HEK293 (cell line): ENCODE measurements at regions not wholly inside any gene's neighbourhood (a gene's known extent, or its start where the extent isn't known, plus 50 kb on each side); places are given as distances from the start of the nearest gene placed in this dataset.

Experiments used
- CTCF ChIA-PET: fragments of 350-600 bp; formaldehyde crosslinking; extraction: SDS; loops from one replicate; lab custom pipeline; 2021; ENCODE audit warnings: antibody characterized with exemption; lab: Yijun Ruan, JAX
- POLR2A ChIA-PET: fragments of 300-600 bp; formaldehyde crosslinking; extraction: SDS; loops from one replicate; lab custom pipeline; 2020; ENCODE audit warnings: antibody characterized with exemption, inconsistent platforms; lab: Yijun Ruan, JAX
- H3K27ac ChIP-seq: fragments of 200-500 bp; sonication (Bioruptor generic); 2 replicates; pipeline ENCODE4 v1.5.1; 2014; ENCODE audit warnings: low read depth, low read length, control low read depth, inconsistent platforms; ENCODE audit errors: extremely low read depth
- H3K36me3 ChIP-seq, 2 experiments: fragments of 200-500 bp in 1 of 2; sonication (Bioruptor generic) in 1 of 2; 1 replicate in 1 of 2; 2 replicates in 1 of 2; pipeline ENCODE4 v1.5.1; 2014 to 2017; ENCODE audit warnings: inconsistent platforms in 2 of 2, low read length in 2 of 2; ENCODE audit not compliant: control insufficient read depth in 2 of 2, insufficient read depth in 1 of 2
- H3K4me1 ChIP-seq: fragments of 200-500 bp; sonication (Bioruptor generic); 2 replicates; pipeline ENCODE4 v1.5.1; 2014; ENCODE audit warnings: mild to moderate bottlenecking, low read length, inconsistent platforms; ENCODE audit not compliant: control insufficient read depth, insufficient read depth
- H3K4me3 ChIP-seq: 2 replicates; pipeline ENCODE4 v1.5.1; 2011; ENCODE audit warnings: low read depth, mild to moderate bottlenecking, control low read depth, low read length, moderate library complexity
- H3K9me3 ChIP-seq: fragments of 200-500 bp; sonication (Bioruptor generic); 2 replicates; pipeline ENCODE4 v1.5.1; 2014; ENCODE audit warnings: low read depth, low read length, inconsistent platforms; ENCODE audit not compliant: control insufficient read depth, insufficient read depth
- FEZF1 ChIP-seq: fragments of 450-650 bp; formaldehyde crosslinking; IDR thresholded peaks from 2 replicates; pipeline ENCODE4 v1.5.1; 2016; ENCODE audit warnings: missing biosample characterization, missing genetic modification characterization
- KLF9 ChIP-seq: fragments of 450-650 bp; formaldehyde crosslinking; IDR thresholded peaks from 2 replicates; pipeline ENCODE4 v1.5.1; 2016; ENCODE audit warnings: missing biosample characterization, missing genetic modification characterization, low read depth
- MZF1 ChIP-seq: fragments of 450-650 bp; formaldehyde crosslinking; IDR thresholded peaks from 2 replicates; pipeline ENCODE4 v1.5.1; 2017; ENCODE audit warnings: missing biosample characterization, missing genetic modification characterization, borderline replicate concordance
- OVOL3 ChIP-seq: fragments of 450-650 bp; formaldehyde crosslinking; IDR thresholded peaks from 2 replicates; pipeline ENCODE4 v1.5.1; 2016; ENCODE audit warnings: missing biosample characterization, missing genetic modification characterization
- SP3 ChIP-seq: fragments of 450-650 bp; formaldehyde crosslinking; IDR thresholded peaks from 2 replicates; pipeline ENCODE4 v1.5.1; 2016; ENCODE audit warnings: missing biosample characterization, missing genetic modification characterization
- ZBTB21 ChIP-seq: fragments of 450-650 bp; formaldehyde crosslinking; IDR thresholded peaks from 2 replicates; pipeline ENCODE4 v1.5.1; 2017; ENCODE audit warnings: missing biosample characterization, missing genetic modification characterization
- ZBTB7A ChIP-seq: fragments of 450-650 bp; formaldehyde crosslinking; IDR thresholded peaks from 2 replicates; pipeline ENCODE4 v1.5.1; 2016; ENCODE audit warnings: low read depth, missing biosample characterization, missing genetic modification characterization
- ZEB2 ChIP-seq: fragments of 450-650 bp; formaldehyde crosslinking; IDR thresholded peaks from 2 replicates; pipeline ENCODE4 v1.5.1; 2016; ENCODE audit warnings: missing biosample characterization, missing genetic modification characterization
- ZNF112 ChIP-seq: fragments of 450-650 bp; formaldehyde crosslinking; IDR thresholded peaks from 2 replicates; pipeline ENCODE4 v1.5.0; 2017; ENCODE audit warnings: missing biosample characterization, missing genetic modification characterization
- ZNF132 ChIP-seq: fragments of 450-650 bp; formaldehyde crosslinking; IDR thresholded peaks from 2 replicates; pipeline ENCODE4 v1.5.1; 2017; ENCODE audit warnings: missing biosample characterization, missing genetic modification characterization, borderline replicate concordance
- ZNF133 ChIP-seq: fragments of 450-650 bp; formaldehyde crosslinking; IDR thresholded peaks from 2 replicates; pipeline ENCODE4 v1.5.1; 2016; ENCODE audit warnings: missing biosample characterization, missing genetic modification characterization
- ZNF202 ChIP-seq: fragments of 450-650 bp; formaldehyde crosslinking; IDR thresholded peaks from 2 replicates; pipeline ENCODE4 v1.5.1; 2016; ENCODE audit warnings: missing biosample characterization, missing genetic modification characterization, borderline replicate concordance
- ZNF302 ChIP-seq: fragments of 450-650 bp; formaldehyde crosslinking; IDR thresholded peaks from 2 replicates; pipeline ENCODE4 v1.5.1; 2016; ENCODE audit warnings: missing biosample characterization, missing genetic modification characterization, low read depth
- ZNF341 ChIP-seq: fragments of 450-650 bp; formaldehyde crosslinking; IDR thresholded peaks from 2 replicates; pipeline ENCODE4; 2016; ENCODE audit warnings: low read depth, missing biosample characterization, missing genetic modification characterization
- ZNF366 ChIP-seq: fragments of 450-650 bp; formaldehyde crosslinking; conservative IDR thresholded peaks from 2 replicates; pipeline ENCODE4 v1.5.1; 2016; ENCODE audit warnings: missing biosample characterization, missing genetic modification characterization
- ZNF37A ChIP-seq: fragments of 450-650 bp; IDR thresholded peaks from 2 replicates; pipeline ENCODE4 v1.5.1; 2018; ENCODE audit warnings: missing biosample characterization, missing genetic modification characterization
- ZNF394 ChIP-seq: fragments of 450-650 bp; formaldehyde crosslinking; IDR thresholded peaks from 2 replicates; pipeline ENCODE4 v1.5.1; 2016; ENCODE audit warnings: missing biosample characterization, missing genetic modification characterization, mild to moderate bottlenecking, moderate library complexity, borderline replicate concordance
- ZNF510 ChIP-seq: fragments of 450-650 bp; formaldehyde crosslinking; IDR thresholded peaks from 2 replicates; pipeline ENCODE4 v1.5.1; 2018; ENCODE audit warnings: mild to moderate bottlenecking, missing genetic modification characterization, missing biosample characterization; ENCODE audit not compliant: insufficient replicate concordance
- ZNF521 ChIP-seq: fragments of 450-650 bp; formaldehyde crosslinking; IDR thresholded peaks from 2 replicates; pipeline ENCODE4 v1.5.1; 2017; ENCODE audit warnings: missing biosample characterization, mild to moderate bottlenecking, missing genetic modification characterization
- ZNF585B ChIP-seq: fragments of 450-650 bp; formaldehyde crosslinking; IDR thresholded peaks from 2 replicates; pipeline ENCODE4 v1.5.1; 2016; ENCODE audit warnings: missing biosample characterization, missing genetic modification characterization
- ZNF610 ChIP-seq: fragments of 450-650 bp; formaldehyde crosslinking; IDR thresholded peaks from 2 replicates; pipeline ENCODE4 v1.5.1; 2016; ENCODE audit warnings: missing biosample characterization, missing genetic modification characterization, borderline replicate concordance
- ZNF626 ChIP-seq: fragments of 450-650 bp; sonication (Bioruptor Pico); formaldehyde crosslinking; IDR thresholded peaks from 2 replicates; pipeline ENCODE4 v1.5.1; 2018; ENCODE audit warnings: missing biosample characterization, missing genetic modification characterization, inconsistent platforms
- ZNF660 ChIP-seq: fragments of 450-650 bp; IDR thresholded peaks from 2 replicates; pipeline ENCODE4 v1.5.1; 2018; ENCODE audit warnings: missing biosample characterization, mild to moderate bottlenecking, missing genetic modification characterization
- ZNF701 ChIP-seq: fragments of 450-650 bp; formaldehyde crosslinking; IDR thresholded peaks from 2 replicates; pipeline ENCODE4 v1.5.1; 2016; ENCODE audit warnings: missing biosample characterization, missing genetic modification characterization
- ZNF792 ChIP-seq: fragments of 450-650 bp; formaldehyde crosslinking; IDR thresholded peaks from 2 replicates; pipeline ENCODE4 v1.5.1; 2016; ENCODE audit warnings: missing biosample characterization, missing genetic modification characterization
- ZSCAN30 ChIP-seq: fragments of 450-650 bp; IDR thresholded peaks from 2 replicates; pipeline ENCODE4 v1.5.1; 2018; ENCODE audit warnings: missing biosample characterization, mild to moderate bottlenecking, missing genetic modification characterization, moderate library complexity
- ZXDB ChIP-seq: fragments of 450-650 bp; formaldehyde crosslinking; IDR thresholded peaks from 2 replicates; pipeline ENCODE4 v1.5.1; 2016; ENCODE audit warnings: missing biosample characterization, missing genetic modification characterization
- TF ChIP-seq, protein P1 (sequence below): fragments of 450-650 bp; formaldehyde crosslinking; IDR thresholded peaks from 2 replicates; pipeline ENCODE4 v1.5.1; 2016; ENCODE audit warnings: missing biosample characterization, missing genetic modification characterization
- TF ChIP-seq, protein P2 (sequence below): fragments of 450-650 bp; formaldehyde crosslinking; IDR thresholded peaks from 2 replicates; pipeline ENCODE4 v1.5.1; 2016; ENCODE audit warnings: missing biosample characterization, missing genetic modification characterization
- TF ChIP-seq, protein P3 (sequence below): fragments of 450-650 bp; formaldehyde crosslinking; IDR thresholded peaks from 2 replicates; pipeline ENCODE4 v1.5.1; 2016; ENCODE audit warnings: missing biosample characterization, missing genetic modification characterization
- TF ChIP-seq, protein P4 (sequence below): fragments of 450-650 bp; formaldehyde crosslinking; IDR thresholded peaks from 2 replicates; pipeline ENCODE4; 2016; ENCODE audit warnings: missing biosample characterization, missing genetic modification characterization
- TF ChIP-seq, protein P5 (sequence below): fragments of 450-650 bp; formaldehyde crosslinking; IDR thresholded peaks from 2 replicates; pipeline ENCODE4 v1.5.1; 2016; ENCODE audit warnings: missing biosample characterization, missing genetic modification characterization, low read depth

DNA sequence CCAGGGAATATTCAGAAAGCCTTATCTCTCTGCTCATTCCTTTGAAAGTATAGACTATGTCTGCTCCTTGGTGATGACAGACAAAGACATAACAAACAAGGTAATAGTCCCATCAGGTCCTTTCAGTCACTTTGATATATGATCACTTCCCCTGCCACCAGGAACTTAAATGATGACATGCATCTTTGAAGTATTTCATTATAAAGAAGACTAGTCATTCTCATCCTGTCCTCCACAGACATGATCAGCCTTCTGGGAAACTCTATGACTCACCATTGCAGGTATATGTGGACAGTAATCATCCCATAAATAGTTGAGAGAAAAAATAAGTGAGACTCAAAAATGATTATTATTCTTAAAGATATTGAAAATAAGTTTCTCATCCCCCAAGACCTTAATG, 117.5 kb upstream of the VCX2 start (continued):
- TF ChIP-seq ZNF510, result no peak
- no peak for TF ChIP-seq ZNF132 (tag by site-specific recombination)
- no peak for TF ChIP-seq ZNF585B (tag by site-specific recombination)
- no peak for TF ChIP-seq MZF1 (tag by site-specific recombination)
- TF ChIP-seq ZNF626 (tag by site-specific recombination), result no peak
- no peak for TF ChIP-seq SP3 (tag by site-specific recombination)
- TF ChIP-seq ZNF112 (tag by site-specific recombination), result no peak

DNA sequence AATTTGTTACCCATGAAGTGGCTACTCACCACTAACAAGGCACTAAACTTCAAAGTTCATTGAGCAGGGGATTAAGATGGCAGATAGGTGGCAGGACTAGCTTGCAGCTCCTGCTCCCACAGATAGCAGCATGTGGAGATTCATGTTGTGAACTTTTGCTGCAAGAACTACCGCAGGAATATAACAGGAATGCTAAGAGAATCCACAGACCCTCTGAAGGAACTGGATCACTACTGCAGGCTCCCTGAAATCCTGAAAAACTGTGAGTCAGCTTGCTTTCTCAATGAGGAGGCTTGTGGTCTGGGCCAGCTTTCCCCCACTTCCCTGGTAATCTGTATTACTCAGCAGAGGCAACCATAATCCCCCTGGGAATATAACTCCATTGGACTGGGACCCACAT, 118.5 kb upstream of the VCX2 start:
- CTCF ChIA-PET, result interaction anchor here (0.5 to 0.8 kb wide), 3 partner anchors 75 to 291 kb away, joined by 3 read pairs; no protein-coding TSS in a partner anchor

DNA sequence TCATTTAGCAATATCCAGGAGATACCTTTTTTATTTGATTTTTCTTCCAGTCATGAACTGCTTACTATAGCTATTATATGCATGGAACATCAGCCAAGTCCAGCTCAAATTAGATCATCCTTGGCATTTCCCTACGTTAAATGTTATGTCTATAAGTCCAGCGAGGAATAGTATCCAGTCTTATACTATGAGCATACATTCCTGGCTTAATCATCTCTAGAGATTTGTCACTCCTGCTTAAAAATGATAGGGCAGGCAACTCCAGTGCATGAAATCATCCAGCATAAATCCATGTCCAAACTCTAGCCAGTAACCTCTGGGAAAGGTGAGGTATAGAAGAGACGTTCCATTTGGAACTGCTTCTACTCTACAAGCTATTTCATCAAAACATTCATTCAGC, 126.7 kb upstream of the VCX2 start:
- ChIA-PET POLR2A (no interaction called here), CTCF (no interaction called here)
- TF ChIP-seq, protein P1, sequence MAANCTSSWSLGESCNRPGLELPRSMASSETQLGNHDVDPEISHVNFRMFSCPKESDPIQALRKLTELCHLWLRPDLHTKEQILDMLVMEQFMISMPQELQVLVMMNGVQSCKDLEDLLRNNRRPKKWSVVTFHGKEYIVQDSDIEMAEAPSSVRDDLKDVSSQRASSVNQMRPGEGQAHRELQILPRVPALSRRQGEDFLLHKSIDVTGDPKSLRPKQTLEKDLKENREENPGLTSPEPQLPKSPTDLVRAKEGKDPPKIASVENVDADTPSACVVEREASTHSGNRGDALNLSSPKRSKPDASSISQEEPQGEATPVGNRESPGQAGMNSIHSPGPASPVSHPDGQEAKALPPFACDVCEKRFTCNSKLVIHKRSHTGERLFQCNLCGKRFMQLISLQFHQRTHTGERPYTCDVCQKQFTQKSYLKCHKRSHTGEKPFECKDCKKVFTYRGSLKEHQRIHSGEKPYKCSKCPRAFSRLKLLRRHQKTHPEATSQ, result no peak
- TF ChIP-seq ZEB2 (tag by site-specific recombination) (no peak), ZNF202 (tag by site-specific recombination) (no peak), OVOL3 (tag by site-specific recombination) (no peak), KLF9 (tag by site-specific recombination) (no peak), ZNF394 (tag by site-specific recombination) (no peak), FEZF1 (no peak), ZNF302 (tag by site-specific recombination) (no peak), ZNF341 (tag by site-specific recombination) (no peak), ZNF521 (tag by site-specific recombination) (no peak), ZNF792 (tag by site-specific recombination) (no peak), ZNF37A (tag by site-specific recombination) (no peak), ZNF660 (tag by site-specific recombination) (no peak), ZBTB7A (no peak)
- TF ChIP-seq, protein P2, sequence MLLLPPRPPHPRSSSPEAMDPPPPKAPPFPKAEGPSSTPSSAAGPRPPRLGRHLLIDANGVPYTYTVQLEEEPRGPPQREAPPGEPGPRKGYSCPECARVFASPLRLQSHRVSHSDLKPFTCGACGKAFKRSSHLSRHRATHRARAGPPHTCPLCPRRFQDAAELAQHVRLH (tag by site-specific recombination), result no peak

More for the DNA sequence above, 118.5 kb upstream of the VCX2 start:
- no peaks in the 10 kb centered on the region for H3K36me3 ChIP-seq
- no peak overlapping the region for H3K4me3 ChIP-seq
- H3K9me3 ChIP-seq, result no peaks in the 10 kb centered on the region
- no peak overlapping the region for H3K27ac ChIP-seq
- POLR2A ChIA-PET, result no interaction called here
- TF ChIP-seq ZNF610, result no peak
- no peak for TF ChIP-seq ZNF701
- TF ChIP-seq, protein P3, sequence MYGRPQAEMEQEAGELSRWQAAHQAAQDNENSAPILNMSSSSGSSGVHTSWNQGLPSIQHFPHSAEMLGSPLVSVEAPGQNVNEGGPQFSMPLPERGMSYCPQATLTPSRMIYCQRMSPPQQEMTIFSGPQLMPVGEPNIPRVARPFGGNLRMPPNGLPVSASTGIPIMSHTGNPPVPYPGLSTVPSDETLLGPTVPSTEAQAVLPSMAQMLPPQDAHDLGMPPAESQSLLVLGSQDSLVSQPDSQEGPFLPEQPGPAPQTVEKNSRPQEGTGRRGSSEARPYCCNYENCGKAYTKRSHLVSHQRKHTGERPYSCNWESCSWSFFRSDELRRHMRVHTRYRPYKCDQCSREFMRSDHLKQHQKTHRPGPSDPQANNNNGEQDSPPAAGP (tag by site-specific recombination), result no peak
- no peak for TF ChIP-seq ZXDB (tag by site-specific recombination)
- TF ChIP-seq, protein P4, sequence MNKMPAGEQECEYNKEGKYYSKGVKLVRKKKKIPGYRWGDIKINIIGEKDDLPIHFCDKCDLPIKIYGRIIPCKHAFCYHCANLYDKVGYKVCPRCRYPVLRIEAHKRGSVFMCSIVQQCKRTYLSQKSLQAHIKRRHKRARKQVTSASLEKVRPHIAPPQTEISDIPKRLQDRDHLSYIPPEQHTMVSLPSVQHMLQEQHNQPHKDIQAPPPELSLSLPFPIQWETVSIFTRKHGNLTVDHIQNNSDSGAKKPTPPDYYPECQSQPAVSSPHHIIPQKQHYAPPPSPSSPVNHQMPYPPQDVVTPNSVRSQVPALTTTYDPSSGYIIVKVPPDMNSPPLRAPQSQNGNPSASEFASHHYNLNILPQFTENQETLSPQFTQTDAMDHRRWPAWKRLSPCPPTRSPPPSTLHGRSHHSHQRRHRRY (tag by site-specific recombination), result no peak
- no peak for TF ChIP-seq ZNF133
- no peak for TF ChIP-seq ZBTB21 (tag by site-specific recombination)
- no peak for TF ChIP-seq ZSCAN30 (tag by site-specific recombination)
- no peak for TF ChIP-seq ZNF366
- TF ChIP-seq, protein P5, sequence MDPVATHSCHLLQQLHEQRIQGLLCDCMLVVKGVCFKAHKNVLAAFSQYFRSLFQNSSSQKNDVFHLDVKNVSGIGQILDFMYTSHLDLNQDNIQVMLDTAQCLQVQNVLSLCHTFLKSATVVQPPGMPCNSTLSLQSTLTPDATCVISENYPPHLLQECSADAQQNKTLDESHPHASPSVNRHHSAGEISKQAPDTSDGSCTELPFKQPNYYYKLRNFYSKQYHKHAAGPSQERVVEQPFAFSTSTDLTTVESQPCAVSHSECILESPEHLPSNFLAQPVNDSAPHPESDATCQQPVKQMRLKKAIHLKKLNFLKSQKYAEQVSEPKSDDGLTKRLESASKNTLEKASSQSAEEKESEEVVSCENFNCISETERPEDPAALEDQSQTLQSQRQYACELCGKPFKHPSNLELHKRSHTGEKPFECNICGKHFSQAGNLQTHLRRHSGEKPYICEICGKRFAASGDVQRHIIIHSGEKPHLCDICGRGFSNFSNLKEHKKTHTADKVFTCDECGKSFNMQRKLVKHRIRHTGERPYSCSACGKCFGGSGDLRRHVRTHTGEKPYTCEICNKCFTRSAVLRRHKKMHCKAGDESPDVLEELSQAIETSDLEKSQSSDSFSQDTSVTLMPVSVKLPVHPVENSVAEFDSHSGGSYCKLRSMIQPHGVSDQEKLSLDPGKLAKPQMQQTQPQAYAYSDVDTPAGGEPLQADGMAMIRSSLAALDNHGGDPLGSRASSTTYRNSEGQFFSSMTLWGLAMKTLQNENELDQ (tag by site-specific recombination), result no peak
- no peaks in the 10 kb centered on the region for H3K4me1 ChIP-seq

More for the DNA sequence above, 126.7 kb upstream of the VCX2 start:
- Histone ChIP-seq H3K9me3 (no peaks in the 10 kb centered on the region), H3K27ac (no peak overlapping the region), H3K4me3 (no peak overlapping the region), H3K36me3 (no peaks in the 10 kb centered on the region), H3K4me1 (no peaks in the 10 kb centered on the region)
